ENCODE measurements at regions not wholly inside any gene's neighbourhood (a gene's known extent, or its start where the extent isn't known, plus 50 kb on each side); places are given as distances from the start of the nearest gene placed in this dataset.

DNA sequence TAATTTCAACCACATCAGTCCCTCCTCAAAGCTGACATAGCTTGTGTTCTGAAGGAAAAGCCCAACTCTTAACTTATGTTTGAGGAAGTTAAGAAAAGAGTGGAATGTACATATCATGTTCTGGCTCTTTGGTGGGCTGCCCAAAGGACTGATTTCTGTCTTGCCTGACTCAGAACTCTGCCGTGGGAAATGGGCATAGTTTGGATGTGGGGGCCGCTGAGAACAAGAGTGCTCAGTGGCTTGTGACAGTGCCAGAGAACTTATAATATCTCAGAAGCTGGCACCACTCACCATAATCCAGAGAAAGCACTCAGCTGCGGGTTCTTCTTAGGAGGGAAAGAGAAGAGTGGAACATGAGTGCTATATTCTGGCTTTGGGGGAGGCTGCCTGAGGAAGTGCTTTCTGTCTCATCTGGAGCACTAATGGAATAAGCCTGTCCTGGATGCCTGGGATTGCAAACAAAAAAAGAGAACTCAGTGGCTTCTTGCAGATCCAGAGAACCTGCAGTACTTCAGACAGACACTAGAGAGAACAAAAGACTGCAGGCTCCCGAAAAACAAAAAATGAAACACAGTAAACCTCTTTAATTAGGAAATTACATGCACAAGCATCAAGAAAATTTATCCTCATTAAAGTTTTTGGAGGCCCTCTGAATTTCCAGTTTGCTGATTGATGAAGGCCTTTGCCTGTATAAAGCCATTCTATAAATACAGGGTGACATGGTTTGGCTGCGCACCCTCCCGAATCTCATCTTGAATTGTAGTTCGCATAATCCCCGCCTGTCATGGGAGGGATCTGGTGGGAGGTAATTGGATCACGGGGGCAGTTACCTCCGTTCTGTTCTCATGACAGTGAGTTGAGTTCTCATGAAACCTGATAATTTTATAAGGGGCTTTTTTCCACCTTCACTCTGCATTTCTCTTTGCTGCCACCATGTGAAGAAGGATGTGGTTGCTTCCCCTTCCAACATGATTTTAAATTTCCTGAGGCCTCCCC is 207.0 kb downstream of the DMAC1 start:
- H3K9ac ChIP-seq (ENCODE audit: extremely low read depth, low read length, poor library complexity, severe bottlenecking) = no peak overlapping the region
- Mint-ChIP-seq H3K4me1 (peaks cover 7% of the 10 kb centered on the region), H3K36me3 (ENCODE audit: low read depth) (no peaks in the 10 kb centered on the region), H3K27ac (no peak overlapping the region), H3K4me3 (no peak overlapping the region), H3K27me3 (ENCODE audit: insufficient read depth) (peaks cover 2% of the 10 kb centered on the region), H3K9me3 (peaks cover 3% of the 10 kb centered on the region)
- peaks cover 9% of the 10 kb centered on the region for H3K9me3 ChIP-seq (ENCODE audit: control insufficient read depth, low read length)
- H3K4me1 ChIP-seq (ENCODE audit: control insufficient read depth, insufficient read depth, low read length) = no peaks in the 10 kb centered on the region
- H3K4me3 ChIP-seq (ENCODE audit: low read length) = no peak overlapping the region
- no peak overlapping the region for H3K27ac ChIP-seq (ENCODE audit: low read depth, low read length)
- peak; percentile 51 for DNase-seq
- no peaks in the 10 kb centered on the region for H3K36me3 ChIP-seq (ENCODE audit: control insufficient read depth, insufficient read depth, low read length)
- TF ChIP-seq CTCF (conservative IDR thresholded peaks at IDR 0.05) = peak; percentile 79
- no peaks in the 10 kb centered on the region for H3K27me3 ChIP-seq (ENCODE audit: control insufficient read depth, insufficient read depth, low read length, poor library complexity, severe bottlenecking)
- WGBS, 2 experiments (ENCODE audit: insufficient coverage in 1 of 2, insufficient read length in 1 of 2) = 69 to 100% methylated on average over 2 to 10 of the region's 10 CpGs

DNA sequence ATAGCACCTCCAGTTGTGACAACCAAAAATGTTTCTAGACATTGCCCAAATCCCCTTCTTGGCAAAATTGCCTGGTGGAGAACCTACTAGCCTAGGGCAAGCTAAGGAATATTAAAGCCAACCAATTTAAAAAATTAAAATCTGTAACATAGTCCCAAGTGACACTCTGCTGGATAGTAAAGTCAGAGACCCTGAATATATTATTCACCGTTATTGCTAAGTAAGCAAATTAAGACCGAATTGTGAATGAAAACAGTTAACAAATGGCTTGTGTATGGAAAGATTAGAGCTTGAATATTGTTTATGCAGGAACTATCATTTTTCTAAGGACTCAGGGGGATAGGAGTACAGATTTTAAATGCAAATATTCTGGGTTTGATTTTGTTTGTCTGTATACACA is 208.1 kb downstream of the DMAC1 start:
- H3K9me3 ChIP-seq (ENCODE audit: control insufficient read depth, low read length) = peaks cover 18% of the 10 kb centered on the region
- H3K4me3 ChIP-seq (ENCODE audit: low read length) = no peak overlapping the region
- no peak overlapping the region for H3K27ac Mint-ChIP-seq
- H3K9ac ChIP-seq (ENCODE audit: extremely low read depth, low read length, poor library complexity, severe bottlenecking) = no peak overlapping the region
- H3K27me3 ChIP-seq (ENCODE audit: control insufficient read depth, insufficient read depth, low read length, poor library complexity, severe bottlenecking) = no peaks in the 10 kb centered on the region
- no peak for DNase-seq
- peaks cover 2% of the 10 kb centered on the region for H3K27me3 Mint-ChIP-seq (ENCODE audit: insufficient read depth)
- H3K36me3 ChIP-seq (ENCODE audit: control insufficient read depth, insufficient read depth, low read length) = no peaks in the 10 kb centered on the region
- no peak overlapping the region for H3K27ac ChIP-seq (ENCODE audit: low read depth, low read length)
- TF ChIP-seq CTCF (conservative IDR thresholded peaks at IDR 0.05) = no peak
- H3K36me3 Mint-ChIP-seq (ENCODE audit: low read depth) = no peaks in the 10 kb centered on the region
- 95 to 100% methylated on average over 2 of the region's 2 CpGs for WGBS, 2 experiments (ENCODE audit: insufficient coverage in 1 of 2, insufficient read length in 1 of 2)
- H3K4me3 Mint-ChIP-seq = no peak overlapping the region
- no peaks in the 10 kb centered on the region for H3K4me1 ChIP-seq (ENCODE audit: control insufficient read depth, insufficient read depth, low read length)
- peaks cover 9% of the 10 kb centered on the region for H3K9me3 Mint-ChIP-seq
- peaks cover 7% of the 10 kb centered on the region for H3K4me1 Mint-ChIP-seq

GRCh38 chr9:7580568-7580967 is 219.0 kb downstream of the DMAC1 start:
- Mint-ChIP-seq H3K9me3 (peaks cover 7% of the 10 kb centered on the region), H3K27me3 (ENCODE audit: insufficient read depth) (peaks cover 14% of the 10 kb centered on the region), H3K4me3 (no peak overlapping the region), H3K27ac (no peak overlapping the region), H3K36me3 (ENCODE audit: low read depth) (no peaks in the 10 kb centered on the region), H3K4me1 (peaks cover 28% of the 10 kb centered on the region)
- peaks cover 14% of the 10 kb centered on the region for H3K4me1 ChIP-seq (ENCODE audit: control insufficient read depth, insufficient read depth, low read length)
- no peak overlapping the region for H3K4me3 ChIP-seq (ENCODE audit: low read length)
- no peak overlapping the region for H3K27ac ChIP-seq (ENCODE audit: low read depth, low read length)
- H3K9me3 ChIP-seq (ENCODE audit: control insufficient read depth, low read length) = no peaks in the 10 kb centered on the region
- 90 to 97% methylated on average over 3 to 4 of the region's 5 CpGs for WGBS, 2 experiments (ENCODE audit: insufficient coverage in 1 of 2, insufficient read length in 1 of 2)
- no peak for DNase-seq
- no peaks in the 10 kb centered on the region for H3K27me3 ChIP-seq (ENCODE audit: control insufficient read depth, insufficient read depth, low read length, poor library complexity, severe bottlenecking)
- TF ChIP-seq CTCF (conservative IDR thresholded peaks at IDR 0.05) = no peak
- no peaks in the 10 kb centered on the region for H3K36me3 ChIP-seq (ENCODE audit: control insufficient read depth, insufficient read depth, low read length)
- H3K9ac ChIP-seq (ENCODE audit: extremely low read depth, low read length, poor library complexity, severe bottlenecking) = no peak overlapping the region
